Endothelial cell (in vitro differentiated cells): ENCODE measurements at regions not wholly inside any gene's neighbourhood (a gene's known extent, or its start where the extent isn't known, plus 50 kb on each side); places are given as distances from the start of the nearest gene placed in this dataset.
"Not testable (repeated sequence)": the region's sequence is repeated elsewhere in the genome, so short reads cannot be mapped to it uniquely, and the experiment has no call there.

Source experiments
- DNase-seq: peaks from one replicate; pipeline ENCODE4 v3.0.0; 2021; ENCODE audit warnings: low spot score
- H3K27ac Mint-ChIP-seq: one replicate; pipeline ENCODE4 v1.8.0; 2021; ENCODE audit warnings: mixed read lengths, inconsistent platforms; ENCODE audit not compliant: unreplicated experiment
- H3K27me3 Mint-ChIP-seq: one replicate; pipeline ENCODE4 v1.8.0; 2021; ENCODE audit warnings: mild to moderate bottlenecking, moderate library complexity, mixed read lengths, inconsistent platforms; ENCODE audit not compliant: unreplicated experiment
- H3K36me3 Mint-ChIP-seq: one replicate; pipeline ENCODE4 v1.8.0; 2021; ENCODE audit warnings: mild to moderate bottlenecking, low read depth, mixed read lengths, inconsistent platforms; ENCODE audit not compliant: unreplicated experiment
- H3K4me1 Mint-ChIP-seq: one replicate; pipeline ENCODE4 v1.8.0; 2021; ENCODE audit warnings: mild to moderate bottlenecking, mixed read lengths, inconsistent platforms; ENCODE audit not compliant: unreplicated experiment
- H3K4me3 Mint-ChIP-seq: one replicate; pipeline ENCODE4 v1.8.0; 2021; ENCODE audit warnings: mild to moderate bottlenecking, mixed read lengths, inconsistent platforms; ENCODE audit not compliant: unreplicated experiment
- H3K9me3 Mint-ChIP-seq: one replicate; pipeline ENCODE4 v1.8.0; 2021; ENCODE audit warnings: mixed read lengths, inconsistent platforms; ENCODE audit not compliant: unreplicated experiment
- TF ChIP-seq, protein P1 (sequence below): fragments of 200-600 bp; sonication (generic); IDR thresholded peaks from one replicate; pipeline ENCODE4 v1.5.0; 2021; ENCODE audit warnings: antibody characterized with exemption; ENCODE audit not compliant: unreplicated experiment

DNA sequence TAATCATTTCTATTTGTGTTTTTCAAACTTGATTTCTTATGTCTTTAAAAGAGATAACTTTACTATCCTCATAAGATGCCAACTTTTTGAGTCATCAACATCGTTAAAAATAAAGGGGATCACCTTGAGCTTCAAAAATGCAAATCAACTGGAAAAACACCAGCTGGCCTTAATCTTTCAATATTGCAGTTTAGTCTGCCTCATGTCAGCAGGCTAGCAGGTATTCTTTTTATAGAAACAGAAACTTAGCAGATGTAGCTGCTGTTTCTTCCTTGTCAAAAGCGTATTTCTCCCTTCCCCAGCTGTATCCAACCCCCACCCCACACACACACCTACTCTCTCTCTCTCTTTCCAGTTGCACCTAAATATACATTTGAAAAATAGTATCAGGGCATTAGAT, 154.1 kb upstream of the ZNF804A start:
- TF ChIP-seq, protein P1, sequence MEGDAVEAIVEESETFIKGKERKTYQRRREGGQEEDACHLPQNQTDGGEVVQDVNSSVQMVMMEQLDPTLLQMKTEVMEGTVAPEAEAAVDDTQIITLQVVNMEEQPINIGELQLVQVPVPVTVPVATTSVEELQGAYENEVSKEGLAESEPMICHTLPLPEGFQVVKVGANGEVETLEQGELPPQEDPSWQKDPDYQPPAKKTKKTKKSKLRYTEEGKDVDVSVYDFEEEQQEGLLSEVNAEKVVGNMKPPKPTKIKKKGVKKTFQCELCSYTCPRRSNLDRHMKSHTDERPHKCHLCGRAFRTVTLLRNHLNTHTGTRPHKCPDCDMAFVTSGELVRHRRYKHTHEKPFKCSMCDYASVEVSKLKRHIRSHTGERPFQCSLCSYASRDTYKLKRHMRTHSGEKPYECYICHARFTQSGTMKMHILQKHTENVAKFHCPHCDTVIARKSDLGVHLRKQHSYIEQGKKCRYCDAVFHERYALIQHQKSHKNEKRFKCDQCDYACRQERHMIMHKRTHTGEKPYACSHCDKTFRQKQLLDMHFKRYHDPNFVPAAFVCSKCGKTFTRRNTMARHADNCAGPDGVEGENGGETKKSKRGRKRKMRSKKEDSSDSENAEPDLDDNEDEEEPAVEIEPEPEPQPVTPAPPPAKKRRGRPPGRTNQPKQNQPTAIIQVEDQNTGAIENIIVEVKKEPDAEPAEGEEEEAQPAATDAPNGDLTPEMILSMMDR = no peak
- Mint-ChIP-seq H3K27me3 (no peaks in the 10 kb centered on the region), H3K27ac (no peak overlapping the region), H3K4me3 (no peak overlapping the region), H3K4me1 (no peaks in the 10 kb centered on the region), H3K36me3 (no peaks in the 10 kb centered on the region), H3K9me3 (no peaks in the 10 kb centered on the region)
- no peak for DNase-seq

DNA sequence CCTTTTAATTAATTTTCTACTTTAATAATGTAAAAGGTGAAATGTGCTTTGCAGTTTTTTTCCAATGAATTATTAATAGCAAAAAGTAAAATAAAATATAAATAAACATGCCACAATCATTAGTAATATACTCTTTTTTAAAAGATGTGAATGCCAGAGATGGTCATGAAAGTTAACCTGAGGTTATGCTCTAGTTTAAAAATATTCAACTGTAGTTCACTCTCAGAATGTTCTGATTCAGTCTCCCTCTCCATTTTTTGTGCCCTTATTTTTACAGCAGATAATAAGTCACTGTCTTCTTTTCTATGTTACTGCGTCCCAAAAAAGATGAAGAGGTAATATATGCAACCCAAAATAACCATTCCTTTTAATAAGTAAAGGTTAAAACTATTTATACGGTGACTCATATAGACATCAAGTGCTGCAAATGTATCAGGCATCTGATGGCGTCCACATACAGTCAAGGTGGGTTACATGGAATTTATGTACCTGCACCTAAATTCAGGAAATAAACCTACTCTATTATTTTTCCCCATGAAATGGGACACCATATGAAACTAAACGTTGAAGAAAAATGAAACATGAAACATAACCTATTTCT, 153.6 kb upstream of the ZNF804A start:
- H3K36me3 Mint-ChIP-seq = no peaks in the 10 kb centered on the region
- no peaks in the 10 kb centered on the region for H3K27me3 Mint-ChIP-seq
- no peaks in the 10 kb centered on the region for H3K9me3 Mint-ChIP-seq
- no peak overlapping the region for H3K27ac Mint-ChIP-seq
- no peak overlapping the region for H3K4me3 Mint-ChIP-seq
- DNase-seq = no peak
- H3K4me1 Mint-ChIP-seq = no peaks in the 10 kb centered on the region
- TF ChIP-seq, protein P1 = no peak

DNA sequence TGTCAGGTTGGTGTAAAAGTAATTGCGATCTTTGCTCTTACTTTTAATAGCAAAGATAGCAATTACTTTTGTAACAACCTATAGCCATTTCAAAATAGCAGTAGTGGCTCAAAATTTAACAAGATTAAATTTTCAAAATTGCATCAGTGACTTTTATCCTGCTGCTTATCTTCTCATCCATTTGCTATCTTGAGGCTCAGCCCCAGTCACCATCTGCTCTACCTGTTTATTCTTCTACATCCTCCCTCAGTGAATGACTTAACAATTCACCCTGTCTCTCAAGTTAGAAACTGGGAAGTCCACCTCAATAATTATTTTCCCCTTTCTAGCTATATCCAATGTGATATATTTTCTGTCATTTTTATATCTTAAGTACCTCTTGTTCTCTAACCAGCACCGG, 148.6 kb upstream of the ZNF804A start:
- TF ChIP-seq, protein P1 = no peak
- Mint-ChIP-seq H3K4me1 (peaks cover 14% of the 10 kb centered on the region), H3K4me3 (no peak overlapping the region), H3K27me3 (no peaks in the 10 kb centered on the region), H3K27ac (no peak overlapping the region), H3K36me3 (no peaks in the 10 kb centered on the region), H3K9me3 (no peaks in the 10 kb centered on the region)
- no peak for DNase-seq

DNA sequence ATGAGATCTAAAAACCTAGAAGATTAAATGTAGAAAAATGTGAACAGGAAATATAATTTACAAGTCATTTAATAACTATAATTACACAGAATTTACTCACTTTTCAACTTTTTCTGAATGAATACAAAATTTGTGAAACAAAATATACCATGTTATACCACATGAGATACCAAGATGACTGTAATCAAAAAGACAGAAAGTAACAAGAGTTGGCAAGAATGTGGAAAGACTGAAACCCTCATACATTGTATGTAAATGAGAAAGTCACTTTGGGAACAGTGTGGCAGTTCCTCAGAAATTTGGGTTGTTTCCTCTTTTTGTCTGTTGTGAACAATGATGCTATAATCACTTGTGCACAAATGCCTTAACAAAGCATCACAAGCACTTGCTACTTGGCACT, 145.4 kb upstream of the ZNF804A start:
- Mint-ChIP-seq H3K27ac (no peak overlapping the region), H3K27me3 (no peaks in the 10 kb centered on the region), H3K4me3 (no peak overlapping the region), H3K36me3 (no peaks in the 10 kb centered on the region), H3K9me3 (no peaks in the 10 kb centered on the region), H3K4me1 (peaks cover 14% of the 10 kb centered on the region)
- no peak for DNase-seq
- TF ChIP-seq, protein P1 = no peak

DNA sequence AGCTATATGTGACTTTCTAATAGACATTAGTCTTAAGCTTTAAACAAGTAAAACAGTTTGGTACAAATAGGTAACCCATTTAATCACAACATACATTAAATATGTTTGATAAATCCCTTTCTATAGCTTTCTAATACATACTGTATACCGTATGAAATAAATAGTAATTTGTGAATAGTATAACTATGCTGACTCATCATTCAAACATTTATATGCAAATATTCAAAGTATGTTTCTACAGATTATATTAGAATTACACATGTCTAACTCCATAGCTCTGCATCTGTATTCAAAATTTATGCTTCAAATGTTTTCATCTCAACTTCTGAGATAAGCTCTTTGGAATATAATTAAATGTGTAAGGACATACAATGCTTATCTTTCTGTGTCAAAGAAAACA, 142.7 kb upstream of the ZNF804A start:
- Mint-ChIP-seq H3K4me3 (no peak overlapping the region), H3K36me3 (no peaks in the 10 kb centered on the region), H3K27ac (no peak overlapping the region), H3K9me3 (no peaks in the 10 kb centered on the region), H3K27me3 (no peaks in the 10 kb centered on the region), H3K4me1 (peaks cover 8% of the 10 kb centered on the region)
- TF ChIP-seq, protein P1 = no peak
- DNase-seq = no peak

DNA sequence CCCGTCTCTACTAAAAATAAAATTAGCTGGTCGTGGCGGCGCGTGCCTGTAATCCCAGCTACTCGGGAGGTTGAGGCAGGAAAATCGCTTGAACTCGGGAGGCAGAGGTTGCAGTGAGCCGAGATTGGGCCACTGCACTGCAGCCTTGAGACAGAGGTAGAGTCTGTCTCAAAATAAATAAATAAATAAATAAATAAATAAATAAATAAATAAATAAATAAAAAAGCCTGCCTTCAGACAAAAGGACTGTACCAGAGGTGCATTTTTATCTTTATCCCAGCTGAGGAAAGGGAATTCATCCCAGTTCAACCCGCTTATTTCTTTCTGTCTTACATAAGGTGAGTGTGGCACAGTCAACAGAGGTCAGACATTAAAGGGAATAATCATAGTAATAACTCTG, 141.6 kb upstream of the ZNF804A start:
- H3K27me3 Mint-ChIP-seq, H3K36me3 Mint-ChIP-seq, H3K4me3 Mint-ChIP-seq, DNase-seq, H3K4me1 Mint-ChIP-seq, H3K27ac Mint-ChIP-seq, H3K9me3 Mint-ChIP-seq: not testable (repeated sequence)
